ENCODE measurements at regions not wholly inside any gene's neighbourhood (a gene's known extent, or its start where the extent isn't known, plus 50 kb on each side); places are given as distances from the start of the nearest gene placed in this dataset.

- no peaks in the 10 kb centered on the region for H3K36me3 Mint-ChIP-seq
- Histone ChIP-seq H3K27ac (ENCODE audit: low read depth in 1 of 2, low read length in 2 of 2) (no peak overlapping the region), H3K27me3 (ENCODE audit: control insufficient read depth in 2 of 2, insufficient read depth in 2 of 2, low read length in 2 of 2) (no peaks in the 10 kb centered on the region), H4K20me1 (ENCODE audit: insufficient read depth, low read length) (no peaks in the 10 kb centered on the region), H3K9me3 (replicated peaks in 1 of 2; ENCODE audit: control insufficient read depth in 1 of 2, insufficient read depth in 1 of 2, low read length in 2 of 2) (no peaks in the 10 kb centered on the region), H3K9ac (ENCODE audit: insufficient read depth, low read length, poor library complexity, severe bottlenecking) (no peak overlapping the region), H3K36me3 (replicated peaks in 1 of 2; ENCODE audit: control insufficient read depth in 1 of 2, insufficient read depth in 2 of 2, low read length in 2 of 2) (no peaks in the 10 kb centered on the region), H3K4me3 (replicated peaks in 1 of 3; ENCODE audit: low read depth in 2 of 3, low read length in 3 of 3) (no peak overlapping the region), H3K4me2 (replicated peaks; ENCODE audit: extremely low read depth, low read length, poor library complexity, severe bottlenecking) (no peak overlapping the region), H3K79me2 (ENCODE audit: insufficient read depth, low read length) (no peaks in the 10 kb centered on the region), H2AFZ (ENCODE audit: insufficient read depth, low read depth, low read length, poor library complexity, severe bottlenecking) (no peak overlapping the region), H3K4me1 (ENCODE audit: control insufficient read depth in 1 of 2, insufficient read depth in 2 of 2, low read length in 2 of 2) (no peaks in the 10 kb centered on the region)
- TF ChIP-seq CTCF (IDR thresholded peaks at IDR 0.05), result no peak
- H3K27ac Mint-ChIP-seq, result no peak overlapping the region
- peaks cover 0 to 2% (median 0%) of the 10 kb centered on the region in 7 donors for H3K9me3 Mint-ChIP-seq
- H3K4me1 Mint-ChIP-seq, result no peaks in the 10 kb centered on the region
- DNase-seq, result no peak
- intact Hi-C loops (cut with micrococcal nuclease), result no loop called here
- no peaks in the 10 kb centered on the region for H3K27me3 Mint-ChIP-seq (ENCODE audit: low read depth in 3 of 3)
- no peak overlapping the region for H3K4me3 Mint-ChIP-seq
Observed at GRCh38 chr3:174633342-174633741, 225.8 kb upstream of the NAALADL2 start.

- no peaks in the 10 kb centered on the region for H3K4me1 Mint-ChIP-seq
- H3K27me3 Mint-ChIP-seq (ENCODE audit: low read depth in 3 of 3), result no peaks in the 10 kb centered on the region
- no peak overlapping the region for H3K4me3 Mint-ChIP-seq
- intact Hi-C loops (cut with micrococcal nuclease), result no loop called here
- no peak overlapping the region for H3K27ac ChIP-seq (ENCODE audit: low read depth in 1 of 2, low read length in 2 of 2)
- no peaks in the 10 kb centered on the region for H3K36me3 Mint-ChIP-seq
- H4K20me1 ChIP-seq (ENCODE audit: insufficient read depth, low read length), result no peaks in the 10 kb centered on the region
- no peaks in the 10 kb centered on the region for H3K36me3 ChIP-seq (replicated peaks in 1 of 2; ENCODE audit: control insufficient read depth in 1 of 2, insufficient read depth in 2 of 2, low read length in 2 of 2)
- peaks cover 0 to 11% (median 0%) of the 10 kb centered on the region in 7 donors for H3K9me3 Mint-ChIP-seq
- no peak overlapping the region for H3K4me2 ChIP-seq (replicated peaks; ENCODE audit: extremely low read depth, low read length, poor library complexity, severe bottlenecking)
- H3K79me2 ChIP-seq (ENCODE audit: insufficient read depth, low read length), result no peaks in the 10 kb centered on the region
- peaks cover 0 to 7% of the 10 kb centered on the region in 2 donors for H3K9me3 ChIP-seq (replicated peaks in 1 of 2; ENCODE audit: control insufficient read depth in 1 of 2, insufficient read depth in 1 of 2, low read length in 2 of 2)
- no peak for TF ChIP-seq CTCF (IDR thresholded peaks at IDR 0.05)
- no peak overlapping the region for H3K27ac Mint-ChIP-seq
- no peak overlapping the region for H3K4me3 ChIP-seq (replicated peaks in 1 of 3; ENCODE audit: low read depth in 2 of 3, low read length in 3 of 3)
- no peaks in the 10 kb centered on the region for H3K27me3 ChIP-seq (ENCODE audit: control insufficient read depth in 2 of 2, insufficient read depth in 2 of 2, low read length in 2 of 2)
- H3K9ac ChIP-seq (ENCODE audit: insufficient read depth, low read length, poor library complexity, severe bottlenecking), result no peak overlapping the region
- no peaks in the 10 kb centered on the region for H3K4me1 ChIP-seq (ENCODE audit: control insufficient read depth in 1 of 2, insufficient read depth in 2 of 2, low read length in 2 of 2)
- no peak overlapping the region for H2AFZ ChIP-seq (ENCODE audit: insufficient read depth, low read depth, low read length, poor library complexity, severe bottlenecking)
- no CpG with 5 or more reads among the region's 2 CpGs for WGBS (ENCODE audit: insufficient coverage)
- DNase-seq, result no peak
Observed at GRCh38 chr3:174636451-174636850, 222.7 kb upstream of the NAALADL2 start.
